Heart left ventricle (tissue), 16 donors: ENCODE measurements at regions not wholly inside any gene's neighbourhood (a gene's known extent, or its start where the extent isn't known, plus 50 kb on each side); places are given as distances from the start of the nearest gene placed in this dataset.

Experiments
- ATAC-seq, 4 donors: fragments of 200-7000 bp; cut with Tn5 transposase; one replicate each; pipeline ENCODE4 v1.9.1; 2020 to 2022; ENCODE audit warnings: moderate library complexity in 4 of 4, mild to moderate bottlenecking in 3 of 4, moderate number of reproducible peaks in 1 of 4
- DNase-seq, 5 donors: peaks; one replicate each; pipeline ENCODE4 v3.0.0-alpha.2; 2020
- H3K27ac ChIP-seq, 12 donors: fragments of 200-600 bp; sonication (generic) in 4 of 12; one replicate each; pipeline versions ENCODE4 v1.5.0 to v1.8.0; 2016 to 2022; ENCODE audit warnings: mild to moderate bottlenecking in 2 of 12
- H3K27me3 ChIP-seq, 9 donors: fragments of 200-600 bp; sonication (generic) in 2 of 9; one replicate each; pipeline versions ENCODE4 v1.5.1 to v1.8.0; 2016 to 2022; ENCODE audit warnings: mild to moderate bottlenecking in 3 of 9
- H3K36me3 ChIP-seq, 9 donors: fragments of 200-600 bp; sonication (generic) in 2 of 9; one replicate each; pipeline versions ENCODE4 v1.5.0 to v1.8.0; 2018 to 2022; ENCODE audit warnings: mild to moderate bottlenecking in 2 of 9
- H3K4me1 ChIP-seq, 12 donors: fragments of 200-600 bp; sonication (generic) in 4 of 12; one replicate each; pipeline versions ENCODE4 v1.5.0 to v1.8.0; 2016 to 2022; ENCODE audit warnings: mild to moderate bottlenecking in 3 of 12
- H3K4me3 ChIP-seq, 12 donors: fragments of 200-600 bp; sonication (generic) in 4 of 12; one replicate each; pipeline versions ENCODE4 v1.5.0 to v1.8.0; 2017 to 2022; ENCODE audit warnings: mild to moderate bottlenecking in 9 of 12, moderate library complexity in 4 of 12
- H3K9me3 ChIP-seq, 12 donors: fragments of 200-600 bp; sonication (generic) in 4 of 12; one replicate each; pipeline versions ENCODE4 v1.5.0 to v1.8.0; 2016 to 2022; ENCODE audit warnings: mild to moderate bottlenecking in 1 of 12
- CTCF ChIP-seq, 12 donors: fragments of 200-600 bp; sonication (generic) in 4 of 12; IDR thresholded peaks; one replicate each; pipeline versions ENCODE4 v1.5.0 to v1.8.0; 2018 to 2022; ENCODE audit warnings: antibody characterized with exemption in 12 of 12, mild to moderate bottlenecking in 5 of 12
- POLR2A ChIP-seq, 2 donors: fragments of 450-650 bp; IDR thresholded peaks; one replicate each; pipeline ENCODE4 v1.6.1; 2017; ENCODE audit warnings: antibody characterized with exemption in 2 of 2, mild to moderate bottlenecking in 2 of 2, moderate library complexity in 2 of 2
- WGBS, 4 donors: extraction: QIAGEN DNeasy Blood & Tissue Kit in 2 of 4; methylation state at CpG; one replicate each; pipeline versions ENCODE4 v1.1.5 to v1.1.7; 2013 to 2018; 5-methylcytosine and 5-hydroxymethylcytosine counted together
- intact Hi-C, 10 donors: fragments of 100-400 bp; cut with DNase I; formaldehyde crosslinking; loops; one replicate each; pipeline versions ENCODE4 v1.11.1 to v1.14.2; 2022
- donor health status: ischemic (EF 13 %, LVEDD 7.1; RV severe dilation, severe dysfunction).
- donor health status: healthy with polysubstance abuse.
- donor health status: DM: no; HTN: yes; CAD: no.
- donor health status: DM: no; HTN: no; CAD: no.
- donor health status: ischemic (EF 25% LVEDD 6.9; RV normal size, moderate dysfunction).
- donor health status: ischemic (EF 25% LVEDD 5.7; RV mildly dilated, moderate dysfunction).
- donor health status: healthy.
- donor health status: DM: yes; HTN: yes; CAD: no.
- donor health status: ischemic (EF 35%, LVEDD 5.7; RV mildly dilated, moderate dysfunction).
- donor health status: nonischemic (EF 11% LVEDD 7.7; RV severe dilation, severe dysfunction).
- donor health status: DM: yes; HTN: yes; CAD: no.
- donor health status: PGD.
- donor health status: ischemic (EF 29% LVEDD 5.4; RV normal size, mild dysfunction).
- donor health status: nonischemic (EF 23%, LVEDD 6.1; RV moderate dilation, normal function).

- Histone ChIP-seq H3K4me1 (peaks cover 0 to 3% (median 0%) of the 10 kb centered on the region in 12 donors), H3K9me3 (no peaks in the 10 kb centered on the region), H3K27ac (no peak overlapping the region), H3K4me3 (no peak overlapping the region), H3K36me3 (no peaks in the 10 kb centered on the region), H3K27me3 (no peaks in the 10 kb centered on the region)
- DNase-seq (no peak), ATAC-seq (no peak)
- 85 to 89% (median 87%) methylated on average over 7 of the region's 7 CpGs for WGBS, 4 donors
- TF ChIP-seq CTCF (IDR thresholded peaks at IDR 0.05) (no peak), POLR2A (IDR thresholded peaks at IDR 0.05) (no peak)
- intact Hi-C loops = no loop called here
Measured at GRCh38 chr2:143819764-143820163, 690.5 kb downstream of the ARHGAP15 start.

GRCh38 chr2:143819190-143819735 lies 690.0 kb downstream of the ARHGAP15 start:
- Histone ChIP-seq H3K4me1 (peaks cover 0 to 3% (median 0%) of the 10 kb centered on the region in 12 donors), H3K9me3 (no peaks in the 10 kb centered on the region), H3K36me3 (no peaks in the 10 kb centered on the region), H3K4me3 (no peak overlapping the region), H3K27me3 (no peaks in the 10 kb centered on the region), H3K27ac (no peak overlapping the region)
- intact Hi-C loops = no loop called here
- no peak for ATAC-seq
- DNase-seq = no peak
- WGBS, 4 donors = 16 to 22% (median 19%) methylated on average over 1 of the region's 1 CpG
- TF ChIP-seq CTCF (IDR thresholded peaks at IDR 0.05) = no peak
- TF ChIP-seq POLR2A (IDR thresholded peaks at IDR 0.05) = no peak
